Parathyroid adenoma (tissue), 2 donors: ENCODE measurements at regions not wholly inside any gene's neighbourhood (a gene's known extent, or its start where the extent isn't known, plus 50 kb on each side); places are given as distances from the start of the nearest gene placed in this dataset.

Experiments
- H2AFZ ChIP-seq: fragments of 300-600 bp; sonication (generic); one replicate; pipeline ENCODE4 v1.7.0; 2017; ENCODE audit warnings: antibody characterized with exemption, mild to moderate bottlenecking
- H3K27ac ChIP-seq: fragments of 300-600 bp; sonication (generic); one replicate; pipeline ENCODE4 v1.7.0; 2017
- H3K27me3 ChIP-seq: fragments of 300-600 bp; sonication (generic); one replicate; pipeline ENCODE4 v1.7.0; 2017; ENCODE audit warnings: low read length; ENCODE audit not compliant: control insufficient read depth, insufficient read depth
- H3K36me3 ChIP-seq: fragments of 300-600 bp; sonication (generic); one replicate; pipeline ENCODE4 v1.7.0; 2017; ENCODE audit warnings: low read length; ENCODE audit not compliant: control insufficient read depth, insufficient read depth
- H3K4me1 ChIP-seq: fragments of 300-600 bp; sonication (generic); one replicate; pipeline ENCODE4 v1.7.0; 2017; ENCODE audit warnings: control low read depth
- H3K4me2 ChIP-seq: fragments of 300-600 bp; sonication (generic); one replicate; pipeline ENCODE4 v1.7.0; 2017; ENCODE audit warnings: low read length
- H3K4me3 ChIP-seq: fragments of 300-600 bp; sonication (generic); one replicate; pipeline ENCODE4 v1.7.0; 2017; ENCODE audit warnings: low read depth, low read length
- H3K79me2 ChIP-seq: fragments of 300-600 bp; sonication (generic); one replicate; pipeline ENCODE4 v1.7.0; 2017; ENCODE audit warnings: control low read depth
- H3K9ac ChIP-seq: fragments of 300-600 bp; sonication (generic); one replicate; pipeline ENCODE4 v1.7.0; 2017; ENCODE audit warnings: mild to moderate bottlenecking
- H3K9me3 ChIP-seq: fragments of 300-600 bp; sonication (generic); one replicate; pipeline ENCODE4 v1.7.0; 2017; ENCODE audit warnings: low read length; ENCODE audit not compliant: control insufficient read depth
- TF ChIP-seq, protein P1 (sequence below): fragments of 300-600 bp; sonication (generic); IDR thresholded peaks from one replicate; pipeline ENCODE4 v1.7.0; 2017; ENCODE audit warnings: antibody characterized with exemption, mild to moderate bottlenecking
- donor health status: primary hyperparathyroidism.

DNA sequence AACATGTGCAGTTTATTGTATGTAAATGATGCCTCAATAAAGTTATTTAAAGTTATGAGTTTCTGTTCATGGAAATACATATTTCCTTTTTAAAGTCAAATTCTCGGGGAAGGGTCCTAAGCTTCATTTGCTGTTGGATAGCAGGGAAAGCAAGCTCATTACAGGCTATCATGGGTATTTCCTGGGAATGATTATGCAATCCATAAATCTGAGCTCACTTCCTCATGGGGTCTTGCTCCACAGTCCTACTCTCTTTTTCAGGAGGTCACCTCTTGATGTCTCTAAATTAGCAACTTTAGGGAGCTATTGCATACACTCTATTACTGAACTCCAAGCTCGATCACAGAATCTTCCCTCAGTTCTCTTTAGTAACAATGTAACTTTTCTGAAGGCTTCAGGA lies 69.9 kb upstream of the TP63 start:
- no peak overlapping the region for H3K27ac ChIP-seq
- H3K4me2 ChIP-seq, result no peak overlapping the region
- no peak overlapping the region for H3K9ac ChIP-seq
- TF ChIP-seq, protein P1, sequence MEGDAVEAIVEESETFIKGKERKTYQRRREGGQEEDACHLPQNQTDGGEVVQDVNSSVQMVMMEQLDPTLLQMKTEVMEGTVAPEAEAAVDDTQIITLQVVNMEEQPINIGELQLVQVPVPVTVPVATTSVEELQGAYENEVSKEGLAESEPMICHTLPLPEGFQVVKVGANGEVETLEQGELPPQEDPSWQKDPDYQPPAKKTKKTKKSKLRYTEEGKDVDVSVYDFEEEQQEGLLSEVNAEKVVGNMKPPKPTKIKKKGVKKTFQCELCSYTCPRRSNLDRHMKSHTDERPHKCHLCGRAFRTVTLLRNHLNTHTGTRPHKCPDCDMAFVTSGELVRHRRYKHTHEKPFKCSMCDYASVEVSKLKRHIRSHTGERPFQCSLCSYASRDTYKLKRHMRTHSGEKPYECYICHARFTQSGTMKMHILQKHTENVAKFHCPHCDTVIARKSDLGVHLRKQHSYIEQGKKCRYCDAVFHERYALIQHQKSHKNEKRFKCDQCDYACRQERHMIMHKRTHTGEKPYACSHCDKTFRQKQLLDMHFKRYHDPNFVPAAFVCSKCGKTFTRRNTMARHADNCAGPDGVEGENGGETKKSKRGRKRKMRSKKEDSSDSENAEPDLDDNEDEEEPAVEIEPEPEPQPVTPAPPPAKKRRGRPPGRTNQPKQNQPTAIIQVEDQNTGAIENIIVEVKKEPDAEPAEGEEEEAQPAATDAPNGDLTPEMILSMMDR, result no peak
- no peak overlapping the region for H2AFZ ChIP-seq
- H3K4me3 ChIP-seq, result no peak overlapping the region
- no peaks in the 10 kb centered on the region for H3K9me3 ChIP-seq
- H3K36me3 ChIP-seq, result no peaks in the 10 kb centered on the region
- no peaks in the 10 kb centered on the region for H3K27me3 ChIP-seq
- H3K79me2 ChIP-seq, result no peaks in the 10 kb centered on the region
- no peaks in the 10 kb centered on the region for H3K4me1 ChIP-seq

DNA sequence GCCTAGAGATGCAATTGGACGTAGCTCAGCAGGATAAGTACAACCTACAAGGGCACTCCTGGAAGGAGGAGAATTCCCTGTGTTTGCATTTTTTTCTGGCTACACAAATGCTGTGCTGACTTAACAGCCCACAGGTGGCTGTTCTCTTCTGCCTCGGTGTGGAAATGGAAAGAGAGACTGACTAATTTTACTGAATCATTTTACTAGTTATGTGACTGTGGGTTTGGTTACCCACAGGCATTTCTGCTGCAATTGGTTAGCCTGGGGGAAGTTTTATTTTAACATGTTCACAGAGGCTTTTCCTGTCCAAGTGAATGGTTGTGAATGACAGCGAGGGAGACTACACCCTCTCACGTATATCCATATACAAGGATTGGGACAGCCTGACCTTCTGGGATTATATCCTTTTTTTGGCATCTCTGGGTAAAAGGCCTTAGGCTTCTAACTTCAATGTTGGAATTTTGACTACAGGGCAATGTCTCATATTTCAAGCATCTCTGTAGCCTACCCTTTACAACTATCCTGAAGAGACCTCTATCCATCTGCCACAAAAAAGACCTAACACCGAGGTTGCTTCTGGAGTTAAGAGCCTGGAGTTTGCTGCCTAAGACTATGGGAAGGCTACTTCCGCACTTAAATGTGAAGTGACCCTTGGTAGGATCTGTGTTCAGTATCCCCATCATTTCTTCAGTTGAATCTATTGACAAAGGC lies 67.2 kb upstream of the TP63 start:
- Histone ChIP-seq H3K9me3 (no peaks in the 10 kb centered on the region), H3K4me1 (no peaks in the 10 kb centered on the region), H2AFZ (no peak overlapping the region), H3K36me3 (no peaks in the 10 kb centered on the region), H3K27me3 (no peaks in the 10 kb centered on the region), H3K4me2 (no peak overlapping the region), H3K27ac (no peak overlapping the region), H3K4me3 (no peak overlapping the region), H3K79me2 (no peaks in the 10 kb centered on the region), H3K9ac (no peak overlapping the region)
- TF ChIP-seq, protein P1, result no peak

DNA sequence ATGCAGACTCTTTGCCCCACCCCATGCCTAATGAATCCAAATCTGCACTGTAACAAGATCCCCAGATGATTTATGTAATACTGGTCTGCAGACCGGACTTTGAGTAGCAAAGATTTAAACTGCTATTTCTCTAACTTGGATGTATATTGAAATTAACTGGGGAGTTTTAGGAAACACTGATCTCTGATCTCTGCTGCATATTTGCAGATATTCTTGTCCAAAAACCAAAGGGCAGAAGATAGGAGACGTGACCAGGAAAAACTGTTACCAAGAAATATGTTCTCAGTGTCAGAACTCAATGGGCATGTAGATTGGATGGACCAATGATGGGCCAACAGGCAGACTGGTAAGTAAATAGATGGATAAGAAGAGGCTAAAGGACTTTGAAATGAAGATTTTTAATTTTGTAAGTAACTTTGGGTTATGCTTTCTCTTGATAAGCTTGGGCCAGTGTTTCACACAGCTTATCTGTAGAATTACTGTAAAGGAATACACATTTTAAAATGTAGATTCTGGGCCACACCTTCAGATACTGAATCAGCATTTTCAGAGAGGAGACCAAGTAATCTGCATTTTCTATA lies 64.5 kb upstream of the TP63 start:
- Histone ChIP-seq H3K4me3 (no peak overlapping the region), H3K9me3 (no peaks in the 10 kb centered on the region), H2AFZ (no peak overlapping the region), H3K4me2 (no peak overlapping the region), H3K9ac (no peak overlapping the region), H3K36me3 (no peaks in the 10 kb centered on the region), H3K27ac (no peak overlapping the region), H3K4me1 (no peaks in the 10 kb centered on the region), H3K27me3 (no peaks in the 10 kb centered on the region), H3K79me2 (no peaks in the 10 kb centered on the region)
- TF ChIP-seq, protein P1, result no peak

DNA sequence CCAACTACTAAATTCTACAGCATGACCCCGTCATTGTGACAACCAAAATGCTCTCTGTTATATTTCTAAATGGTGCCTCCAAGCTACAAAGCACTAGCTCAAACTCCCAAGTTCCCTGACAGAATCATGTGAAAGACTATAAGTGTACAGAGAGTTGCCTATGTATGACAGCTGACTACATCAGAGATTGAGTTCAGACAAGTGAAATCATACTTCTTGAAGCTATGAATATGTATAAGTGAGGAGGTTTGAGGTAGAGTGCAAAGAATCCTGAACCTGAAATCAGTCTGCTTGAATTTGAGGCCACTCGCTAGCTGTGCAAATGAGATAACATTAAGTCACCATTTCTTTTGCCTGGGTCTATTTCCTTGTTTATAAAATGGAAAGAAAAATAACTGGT lies 63.9 kb upstream of the TP63 start:
- no peaks in the 10 kb centered on the region for H3K4me1 ChIP-seq
- H3K4me3 ChIP-seq, result no peak overlapping the region
- H3K9ac ChIP-seq, result no peak overlapping the region
- peaks cover 4% of the 10 kb centered on the region for H3K9me3 ChIP-seq
- H3K79me2 ChIP-seq, result no peaks in the 10 kb centered on the region
- TF ChIP-seq, protein P1, result no peak
- no peaks in the 10 kb centered on the region for H3K27me3 ChIP-seq
- no peak overlapping the region for H3K4me2 ChIP-seq
- H3K36me3 ChIP-seq, result no peaks in the 10 kb centered on the region
- no peak overlapping the region for H2AFZ ChIP-seq
- no peak overlapping the region for H3K27ac ChIP-seq
